A673 (cell line): ENCODE measurements at regions not wholly inside any gene's neighbourhood (a gene's known extent, or its start where the extent isn't known, plus 50 kb on each side); places are given as distances from the start of the nearest gene placed in this dataset.

ENCODE experiments used
- BruUV-seq: library from RNA; stranded (reverse); fragments of 400-500 nt; replicated peaks from 2 replicates; lab custom pipeline; 2021; lab: Mats Ljungman, UMichigan
- CTCF ChIA-PET: fragments of 300-600 bp; sonication (Branson Sonifier 250); formaldehyde crosslinking; loops from one replicate; lab custom pipeline; 2022; ENCODE audit warnings: antibody characterized with exemption; lab: Charles Lee
- POLR2A ChIA-PET: fragments of 300-600 bp; sonication (Branson Sonifier 250); formaldehyde crosslinking; loops from one replicate; lab custom pipeline; 2022; ENCODE audit warnings: antibody characterized with exemption; ENCODE audit not compliant: low non-redundant PET; lab: Charles Lee
- DNase-seq: peaks from one replicate; pipeline ENCODE4 v3.0.0-alpha.2; 2015; ENCODE audit warnings: low spot score
- H3K27ac ChIP-seq: fragments of 200-600 bp; sonication (generic); 2 replicates; pipeline ENCODE4 v1.5.1; 2016; ENCODE audit warnings: mixed run types, low read depth, mild to moderate bottlenecking, mixed read lengths, antibody characterized with exemption, low read length; ENCODE audit not compliant: poor library complexity, severe bottlenecking
- H3K27me3 ChIP-seq: fragments of 200-600 bp; sonication (generic); replicated peaks from 2 replicates; pipeline ENCODE4 v1.6.1; 2017; ENCODE audit warnings: mixed run types, low read depth, mild to moderate bottlenecking, mixed read lengths, antibody characterized with exemption, low read length; ENCODE audit not compliant: insufficient read depth, poor library complexity
- H3K36me3 ChIP-seq: fragments of 200-600 bp; sonication (generic); 2 replicates; pipeline ENCODE4 v1.6.1; 2016; ENCODE audit warnings: mixed run types, mild to moderate bottlenecking, mixed read lengths, antibody characterized with exemption, low read length; ENCODE audit not compliant: insufficient read depth, poor library complexity, severe bottlenecking
- H3K4me1 ChIP-seq: fragments of 200-600 bp; sonication (generic); 2 replicates; pipeline ENCODE4 v1.6.1; 2017; ENCODE audit warnings: mixed run types, mild to moderate bottlenecking, mixed read lengths, antibody characterized with exemption, low read length; ENCODE audit not compliant: insufficient read depth, poor library complexity, severe bottlenecking
- H3K4me3 ChIP-seq: fragments of 200-600 bp; sonication (generic); 2 replicates; pipeline ENCODE4 v1.5.1; 2016; ENCODE audit warnings: low read depth, mixed run types, mild to moderate bottlenecking, mixed read lengths, low read length; ENCODE audit not compliant: poor library complexity, severe bottlenecking
- H3K9me3 ChIP-seq: fragments of 200-600 bp; sonication (generic); 2 replicates; pipeline ENCODE4 v1.6.1; 2016; ENCODE audit warnings: mixed run types, low read depth, mild to moderate bottlenecking, mixed read lengths, antibody characterized with exemption, low read length; ENCODE audit not compliant: poor library complexity, severe bottlenecking
- CTCF ChIP-seq: fragments of 300-800, 200-600 bp; sonication (generic); conservative IDR thresholded peaks from 2 replicates; pipeline ENCODE4 v1.5.1; 2017; ENCODE audit warnings: low read depth, mild to moderate bottlenecking, antibody characterized with exemption, low read length, moderate library complexity, mixed read lengths
- EZH2 ChIP-seq: fragments of 200-600 bp; sonication (generic); IDR thresholded peaks from 2 replicates; pipeline ENCODE4 v1.6.1; 2017; ENCODE audit warnings: borderline replicate concordance, low read depth, mild to moderate bottlenecking, mixed read lengths, antibody characterized with exemption, low read length; ENCODE audit not compliant: poor library complexity, severe bottlenecking
- intact Hi-C: fragments of 100-400 bp; cut with micrococcal nuclease; formaldehyde crosslinking; loops from one replicate; pipeline ENCODE4 v1.10.0; 2022; ENCODE audit not compliant: unreplicated experiment

GRCh38 chr2:18820966-18821365 lies 231.6 kb upstream of the NT5C1B start:
- no TSS peak for BruUV-seq
- no peak for DNase-seq
- Histone ChIP-seq H3K4me1 (no peaks in the 10 kb centered on the region), H3K4me3 (no peak overlapping the region), H3K27me3 (peaks cover 3% of the 10 kb centered on the region), H3K9me3 (no peaks in the 10 kb centered on the region), H3K27ac (no peak overlapping the region), H3K36me3 (no peaks in the 10 kb centered on the region)
- TF ChIP-seq CTCF = no peak
- TF ChIP-seq EZH2 = no peak
- intact Hi-C loops = no loop called here
- CTCF ChIA-PET = no interaction called here
- POLR2A ChIA-PET = no interaction called here

GRCh38 chr2:18819566-18819965 lies 230.2 kb upstream of the NT5C1B start:
- CTCF ChIA-PET = no interaction called here
- intact Hi-C loops = no loop called here
- Histone ChIP-seq H3K36me3 (no peaks in the 10 kb centered on the region), H3K4me1 (no peaks in the 10 kb centered on the region), H3K4me3 (no peak overlapping the region), H3K27me3 (peaks cover 6% of the 10 kb centered on the region), H3K9me3 (no peaks in the 10 kb centered on the region), H3K27ac (no peak overlapping the region)
- POLR2A ChIA-PET = no interaction called here
- TF ChIP-seq EZH2 = no peak
- TF ChIP-seq CTCF = no peak
- BruUV-seq = no TSS peak
- DNase-seq = no peak

GRCh38 chr2:18814387-18814786 lies 225.0 kb upstream of the NT5C1B start:
- no peak overlapping the region for H3K27ac ChIP-seq
- H3K4me3 ChIP-seq = no peak overlapping the region
- CTCF ChIA-PET = no interaction called here
- no peaks in the 10 kb centered on the region for H3K4me1 ChIP-seq
- H3K9me3 ChIP-seq = no peaks in the 10 kb centered on the region
- no peak for DNase-seq
- no peaks in the 10 kb centered on the region for H3K36me3 ChIP-seq
- BruUV-seq = no TSS peak
- intact Hi-C loops = no loop called here
- POLR2A ChIA-PET = no interaction called here
- no peak for TF ChIP-seq CTCF
- TF ChIP-seq EZH2 = no peak
- H3K27me3 ChIP-seq = peaks cover 9% of the 10 kb centered on the region
